HEK293T (cell line): ENCODE measurements at regions not wholly inside any gene's neighbourhood (a gene's known extent, or its start where the extent isn't known, plus 50 kb on each side); places are given as distances from the start of the nearest gene placed in this dataset.

Experiments used
- FOXK2 ChIP-seq: fragments of 450-650 bp; IDR thresholded peaks from 2 replicates; pipeline ENCODE4 v1.6.1; 2016; ENCODE audit warnings: mild to moderate bottlenecking
- LEF1 ChIP-seq: fragments of 450-650 bp; IDR thresholded peaks from 2 replicates; pipeline ENCODE4 v1.6.1; 2017; ENCODE audit warnings: mild to moderate bottlenecking, borderline replicate concordance
- SP1 ChIP-seq: fragments of 450-650 bp; IDR thresholded peaks from 2 replicates; pipeline ENCODE4 v1.6.1; 2017
- ZNF384 ChIP-seq: fragments of 450-650 bp; IDR thresholded peaks from 2 replicates; pipeline ENCODE4 v1.6.1; 2016

DNA sequence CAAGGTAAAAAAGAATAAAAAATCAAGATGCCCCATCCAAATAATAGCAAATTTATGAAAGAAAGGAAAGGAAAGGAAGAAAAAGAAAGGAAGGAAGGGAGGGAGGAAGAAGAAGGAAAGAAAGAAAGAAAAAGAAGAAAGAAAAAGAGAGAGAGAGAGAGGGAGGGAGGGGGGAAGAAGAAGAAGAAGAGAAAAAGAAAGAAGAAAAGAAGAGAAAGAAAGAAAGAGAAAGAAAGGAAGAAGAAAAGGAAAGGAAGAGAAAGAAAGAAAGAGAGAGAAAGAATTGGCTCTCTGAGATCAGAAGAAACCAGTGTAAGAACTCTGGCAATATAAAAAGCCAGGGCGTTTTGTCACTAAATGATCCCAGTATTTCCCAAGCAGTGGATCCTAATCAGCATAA lies 401.7 kb downstream of the EPHA7 start:
- TF ChIP-seq ZNF384 (no peak), LEF1 (no peak), SP1 (no peak), FOXK2 (no peak)
